SK-N-MC (cell line): ENCODE measurements at regions not wholly inside any gene's neighbourhood (a gene's known extent, or its start where the extent isn't known, plus 50 kb on each side); places are given as distances from the start of the nearest gene placed in this dataset.

Experiments used
- DNase-seq: peaks from one replicate; pipeline ENCODE4 v3.0.0-alpha.2; 2011; ENCODE audit warnings: low read depth, low spot score
- H3K27ac ChIP-seq: fragments of 200-600 bp; sonication (generic); 2 replicates; pipeline ENCODE4 v1.5.1; 2016; ENCODE audit warnings: mixed run types
- H3K36me3 ChIP-seq: fragments of 200-600 bp; sonication (generic); 2 replicates; pipeline ENCODE4 v1.6.1; 2017; ENCODE audit warnings: antibody characterized with exemption, low read length, mixed read lengths; ENCODE audit not compliant: insufficient read depth
- H3K4me3 ChIP-seq: fragments of 200-600 bp; sonication (generic); 2 replicates; pipeline ENCODE4 v1.5.1; 2016
- H3K9ac ChIP-seq: fragments of 200-600 bp; sonication (generic); 2 replicates; pipeline ENCODE4 v1.8.0; 2017; ENCODE audit warnings: mixed run types, mixed read lengths; ENCODE audit not compliant: insufficient read length
- H3K9me3 ChIP-seq: fragments of 200-600 bp; sonication (generic); 2 replicates; pipeline ENCODE4 v1.6.1; 2017; ENCODE audit warnings: low read depth, mild to moderate bottlenecking, antibody characterized with exemption, low read length, moderate library complexity, mixed read lengths
- EZH2 ChIP-seq: fragments of 200-600 bp; sonication (generic); IDR thresholded peaks from one replicate; pipeline ENCODE4 v1.6.1; 2017; ENCODE audit warnings: antibody characterized with exemption
- FOXP2 ChIP-seq: optimal IDR thresholded peaks from 2 replicates; pipeline ENCODE3; 2011; ENCODE audit warnings: mild to moderate bottlenecking, moderate library complexity; ENCODE audit not compliant: insufficient read depth; ENCODE audit errors: extremely low read length, control extremely low read depth
- POLR2AphosphoS5 ChIP-seq: IDR thresholded peaks from 2 replicates; pipeline ENCODE4 v1.6.1; 2012; ENCODE audit warnings: mild to moderate bottlenecking, low read depth, low read length, borderline replicate concordance

GRCh38 chr3:102529452-102529851 lies 94.6 kb downstream of the ZPLD1 start:
- Histone ChIP-seq H3K4me3 (no peak overlapping the region), H3K36me3 (no peaks in the 10 kb centered on the region), H3K27ac (no peak overlapping the region), H3K9me3 (no peaks in the 10 kb centered on the region), H3K9ac (no peak overlapping the region)
- TF ChIP-seq FOXP2 = no peak
- TF ChIP-seq POLR2AphosphoS5 = no peak
- no peak for TF ChIP-seq EZH2
- DNase-seq = no peak

DNA sequence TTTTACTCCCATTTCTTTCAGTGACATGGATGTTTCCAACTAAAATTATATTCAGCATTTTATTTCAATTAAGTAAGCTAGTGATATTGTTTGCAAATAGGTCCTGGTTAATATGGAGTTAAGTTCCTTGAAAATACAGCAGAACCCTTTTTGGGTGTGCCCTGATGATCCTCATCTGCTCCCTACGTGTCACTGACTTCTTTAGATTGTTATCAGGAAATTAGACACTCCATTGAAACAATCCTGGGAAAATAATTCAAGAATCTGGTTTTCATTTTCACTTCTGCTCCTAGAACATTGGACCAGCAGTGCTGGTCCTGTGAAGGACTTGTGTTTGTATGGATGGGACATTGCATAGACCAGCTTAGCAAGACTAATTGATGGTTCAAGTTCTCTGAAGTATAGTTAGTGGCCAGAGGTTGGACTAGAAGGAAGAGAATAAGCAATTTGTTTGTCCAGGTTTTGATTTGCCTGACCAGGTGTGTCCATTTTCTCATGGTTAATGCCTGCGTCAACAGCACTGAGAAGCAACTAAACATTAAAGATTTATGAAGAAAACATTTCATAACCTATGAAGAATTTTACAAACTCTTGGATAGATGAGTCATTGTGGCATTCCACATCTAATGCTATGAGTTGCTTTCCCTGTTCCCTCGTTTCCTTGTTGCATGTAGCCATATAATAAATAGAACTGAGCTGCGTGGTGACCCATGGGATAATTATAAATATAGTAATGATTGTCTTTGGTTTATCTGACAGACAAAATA lies 95.8 kb downstream of the ZPLD1 start:
- no peak for TF ChIP-seq FOXP2
- TF ChIP-seq EZH2 = no peak
- Histone ChIP-seq H3K4me3 (no peak overlapping the region), H3K27ac (no peak overlapping the region), H3K9ac (no peak overlapping the region), H3K9me3 (no peaks in the 10 kb centered on the region), H3K36me3 (no peaks in the 10 kb centered on the region)
- DNase-seq = no peak

DNA sequence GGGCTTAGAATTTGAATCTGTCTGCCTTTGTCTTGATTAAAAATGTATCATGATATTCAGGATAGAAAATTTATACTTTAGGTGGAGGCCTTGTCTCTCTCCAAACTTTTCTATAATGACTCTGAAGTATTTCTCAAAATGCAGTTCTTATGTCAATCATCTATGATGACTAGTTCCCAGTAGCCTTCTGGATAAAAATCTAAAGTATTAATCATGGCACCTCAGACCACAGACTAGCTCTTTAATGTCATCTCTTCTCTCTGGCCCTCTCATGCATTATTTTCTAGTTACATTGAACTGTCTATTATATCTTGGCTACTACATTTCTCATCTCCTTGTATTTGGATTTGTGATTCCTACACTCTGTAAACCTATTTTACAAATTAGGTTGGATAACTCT lies 96.9 kb downstream of the ZPLD1 start:
- Histone ChIP-seq H3K36me3 (no peaks in the 10 kb centered on the region), H3K9ac (no peak overlapping the region), H3K27ac (no peak overlapping the region), H3K9me3 (no peaks in the 10 kb centered on the region), H3K4me3 (no peak overlapping the region)
- DNase-seq = no peak
- TF ChIP-seq POLR2AphosphoS5 = no peak

DNA sequence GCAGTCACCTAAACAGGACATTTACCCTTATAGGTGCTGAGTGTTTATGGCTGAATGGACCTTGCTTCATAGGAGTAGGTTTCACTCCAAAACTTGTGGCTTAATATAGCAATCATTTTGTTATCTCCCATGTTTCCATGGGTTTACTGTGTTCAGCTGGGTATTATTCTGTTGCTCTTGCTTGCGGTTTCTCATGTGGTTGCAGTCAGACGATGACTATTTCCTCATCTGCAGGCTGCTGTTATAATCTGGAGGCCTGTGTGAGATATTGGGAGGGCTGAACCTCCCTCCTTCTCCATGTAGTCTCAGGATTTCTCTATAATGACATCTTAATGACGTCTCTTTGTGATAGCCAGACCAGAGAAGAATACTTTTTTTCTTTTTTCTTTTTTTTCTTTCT lies 98.1 kb downstream of the ZPLD1 start:
- no peak overlapping the region for H3K27ac ChIP-seq
- no peak for DNase-seq
- H3K4me3 ChIP-seq = no peak overlapping the region
- H3K9me3 ChIP-seq = no peaks in the 10 kb centered on the region
- no peaks in the 10 kb centered on the region for H3K36me3 ChIP-seq
- TF ChIP-seq POLR2AphosphoS5 = no peak
- no peak for TF ChIP-seq FOXP2
- no peak for TF ChIP-seq EZH2
- H3K9ac ChIP-seq = no peak overlapping the region

DNA sequence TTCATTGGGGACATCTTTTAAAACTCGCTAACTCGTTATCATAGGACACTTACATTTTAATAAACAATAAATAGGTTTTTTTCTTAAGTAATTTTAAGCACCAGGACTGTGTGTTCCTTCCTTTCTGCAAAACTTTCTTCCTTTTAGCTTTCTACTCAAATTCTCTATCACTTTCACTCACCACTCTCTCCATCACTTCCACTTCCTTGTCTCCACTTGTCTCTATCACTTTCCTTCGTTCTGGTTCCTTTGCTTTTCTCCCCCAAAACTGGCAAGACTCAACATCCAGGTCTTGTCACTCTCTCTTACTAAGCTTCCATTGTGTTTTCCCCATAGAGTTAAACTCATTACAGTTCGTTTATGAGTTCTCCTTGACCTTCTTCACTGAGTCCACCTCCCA lies 99.0 kb downstream of the ZPLD1 start:
- TF ChIP-seq FOXP2 = no peak
- no peak for TF ChIP-seq POLR2AphosphoS5
- Histone ChIP-seq H3K4me3 (no peak overlapping the region), H3K9ac (no peak overlapping the region), H3K36me3 (no peaks in the 10 kb centered on the region), H3K27ac (no peak overlapping the region), H3K9me3 (no peaks in the 10 kb centered on the region)
- no peak for DNase-seq

DNA sequence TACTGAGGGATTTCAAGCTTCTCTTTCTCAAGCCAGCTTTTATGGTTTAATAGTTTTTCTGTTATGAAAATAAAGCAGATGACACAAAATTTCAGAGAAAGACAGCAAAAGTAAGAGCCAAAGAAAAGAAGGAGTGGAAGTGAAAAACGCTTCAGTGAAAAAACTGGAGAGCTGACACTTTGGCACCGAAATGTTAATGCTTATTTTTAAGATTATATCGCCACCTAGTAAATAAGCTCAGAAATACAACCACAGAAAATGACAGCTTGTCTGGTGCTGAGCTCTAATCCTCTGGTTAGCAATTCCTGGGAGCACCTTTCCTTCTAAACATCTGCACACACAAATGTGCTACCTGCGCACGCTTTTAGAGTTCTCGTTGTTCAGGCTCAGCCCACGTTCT lies 101.6 kb downstream of the ZPLD1 start:
- peak overlapping the region; percentile 18; the same call in 1 of the 2 replicates for H3K4me3 ChIP-seq
- no peak overlapping the region for H3K9ac ChIP-seq
- no peak for DNase-seq
- H3K36me3 ChIP-seq = no peaks in the 10 kb centered on the region
- H3K9me3 ChIP-seq = no peaks in the 10 kb centered on the region
- no peak overlapping the region for H3K27ac ChIP-seq
- TF ChIP-seq POLR2AphosphoS5 = no peak
- no peak for TF ChIP-seq EZH2
- TF ChIP-seq FOXP2 = no peak

DNA sequence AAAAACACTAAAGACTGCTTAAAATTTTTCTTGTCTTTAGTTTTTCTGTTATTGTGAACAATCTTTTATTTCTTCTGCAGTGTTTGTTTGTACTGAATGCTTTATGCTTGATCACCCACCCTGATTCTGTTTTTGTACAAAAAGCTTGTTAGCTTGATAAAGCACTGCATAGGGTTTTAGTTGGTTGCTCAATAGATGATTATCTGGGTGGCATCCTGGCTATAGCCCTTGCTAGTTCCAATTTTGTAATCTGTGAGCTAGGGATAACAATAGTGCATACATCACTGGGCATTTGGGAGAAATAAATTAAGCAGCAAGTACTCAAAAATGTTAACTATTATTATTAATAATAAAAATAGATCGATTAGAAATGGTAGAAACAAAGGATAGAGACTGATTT lies 102.3 kb downstream of the ZPLD1 start:
- TF ChIP-seq FOXP2 = no peak
- no peak for TF ChIP-seq EZH2
- TF ChIP-seq POLR2AphosphoS5 = no peak
- Histone ChIP-seq H3K9me3 (no peaks in the 10 kb centered on the region), H3K9ac (no peak overlapping the region), H3K27ac (no peak overlapping the region), H3K36me3 (no peaks in the 10 kb centered on the region), H3K4me3 (peak overlapping the region; percentile 18; the same call in 1 of the 2 replicates)
- DNase-seq = no peak

DNA sequence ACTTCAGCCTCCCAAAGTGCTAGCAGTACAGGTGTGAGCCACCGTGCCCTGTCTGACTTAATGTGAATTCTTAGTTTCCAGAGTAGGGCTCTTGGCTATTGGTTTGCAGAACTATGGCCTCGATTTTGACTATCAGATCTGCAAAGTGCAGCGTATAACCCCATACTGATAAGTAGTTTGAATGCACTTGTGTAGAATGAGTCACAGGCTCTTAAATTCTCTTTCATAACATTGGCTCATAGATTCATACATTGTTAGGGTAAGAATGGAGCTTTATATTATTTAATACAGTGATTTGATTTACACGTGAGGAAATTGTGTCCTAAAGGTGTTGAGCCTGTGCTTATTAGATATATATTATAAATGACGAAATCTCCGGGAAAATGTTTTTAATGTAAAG lies 109.9 kb downstream of the ZPLD1 start:
- no peak for DNase-seq
- Histone ChIP-seq H3K36me3 (no peaks in the 10 kb centered on the region), H3K27ac (no peak overlapping the region), H3K9me3 (no peaks in the 10 kb centered on the region), H3K9ac (no peak overlapping the region), H3K4me3 (no peak overlapping the region)
- TF ChIP-seq POLR2AphosphoS5 = no peak

DNA sequence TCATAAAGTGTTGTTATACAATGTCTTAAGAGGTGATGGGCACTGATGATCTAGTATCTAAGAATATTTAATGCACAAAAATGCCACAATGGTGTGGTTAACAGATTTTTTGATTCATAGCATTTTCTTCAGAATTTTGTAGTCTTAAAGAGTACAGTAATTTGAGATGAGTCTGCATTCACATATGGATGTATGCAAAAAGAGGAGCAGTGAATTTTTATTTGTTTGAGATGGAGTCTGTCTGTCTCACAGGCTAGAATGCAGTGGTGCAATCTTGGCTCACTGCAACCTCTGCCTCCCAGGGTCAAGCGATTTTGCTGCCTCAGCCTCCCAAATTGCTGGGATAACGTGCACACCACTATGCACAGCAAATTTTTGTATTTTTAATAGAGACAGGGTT lies 110.5 kb downstream of the ZPLD1 start:
- Histone ChIP-seq H3K27ac (no peak overlapping the region), H3K9ac (no peak overlapping the region), H3K4me3 (no peak overlapping the region), H3K36me3 (no peaks in the 10 kb centered on the region), H3K9me3 (no peaks in the 10 kb centered on the region)
- DNase-seq = no peak
- no peak for TF ChIP-seq EZH2
- TF ChIP-seq POLR2AphosphoS5 = no peak
- no peak for TF ChIP-seq FOXP2

DNA sequence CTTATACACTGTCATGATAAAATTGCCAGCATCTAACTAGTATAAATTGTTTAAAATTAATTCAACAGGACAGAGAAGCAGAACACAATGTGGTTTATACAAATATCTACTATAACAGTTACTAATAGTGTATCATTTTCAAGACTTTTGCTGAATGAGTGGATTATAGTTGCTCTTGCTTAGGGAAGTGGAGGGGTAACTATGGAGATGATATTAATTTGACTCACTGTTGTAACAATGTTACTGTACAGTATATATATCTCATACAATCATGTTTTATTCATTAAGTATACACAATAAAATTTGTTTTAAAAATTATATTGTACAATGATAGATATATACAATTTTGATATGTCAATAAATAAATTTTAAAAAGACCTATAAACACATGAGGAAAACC lies 119.1 kb downstream of the ZPLD1 start:
- H3K36me3 ChIP-seq = no peaks in the 10 kb centered on the region
- H3K27ac ChIP-seq = no peak overlapping the region
- no peak overlapping the region for H3K4me3 ChIP-seq
- DNase-seq = no peak
- TF ChIP-seq POLR2AphosphoS5 = no peak
- no peaks in the 10 kb centered on the region for H3K9me3 ChIP-seq
- H3K9ac ChIP-seq = no peak overlapping the region
